Liver (tissue), 3 donors: ENCODE measurements at regions not wholly inside any gene's neighbourhood (a gene's known extent, or its start where the extent isn't known, plus 50 kb on each side); places are given as distances from the start of the nearest gene placed in this dataset.

Experiments
- TAF1 ChIP-seq: conservative IDR thresholded peaks from 2 replicates; pipeline ENCODE4 v1.6.1; 2016; ENCODE audit warnings: antibody characterized with exemption, mild to moderate bottlenecking
- TF ChIP-seq, protein P1 (sequence below): fragments of 150-350 bp; IDR thresholded peaks from 2 replicates; pipeline ENCODE4 v1.5.1; 2017; ENCODE audit warnings: improper control_type of control experiment, low read depth, low read length; ENCODE audit not compliant: missing input control
- TF ChIP-seq, protein P2 (sequence below): IDR thresholded peaks from 2 replicates; pipeline ENCODE4 v1.6.1; 2016; ENCODE audit warnings: antibody characterized with exemption
- donor health status: healthy.
- donor health status: healthy.

DNA sequence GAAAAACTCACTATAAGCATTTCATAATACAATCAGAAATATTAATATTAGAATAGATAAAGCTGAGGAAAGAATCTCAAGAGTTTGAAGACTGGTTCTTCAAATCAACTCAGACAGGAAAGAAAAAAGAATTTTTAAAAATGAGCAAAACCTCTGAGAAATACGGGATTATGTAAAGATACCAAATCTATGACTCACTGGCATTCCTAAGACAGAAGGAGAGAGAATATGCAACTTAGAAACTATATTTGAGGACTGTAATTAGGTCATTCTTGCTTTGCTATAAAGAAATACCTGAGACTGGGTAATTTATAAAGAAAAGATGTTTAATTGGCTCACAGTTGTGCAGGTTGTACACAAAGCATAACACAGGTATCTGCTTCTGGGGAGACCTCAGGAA, 665.1 kb downstream of the RNF144B start:
- TF ChIP-seq, protein P1, sequence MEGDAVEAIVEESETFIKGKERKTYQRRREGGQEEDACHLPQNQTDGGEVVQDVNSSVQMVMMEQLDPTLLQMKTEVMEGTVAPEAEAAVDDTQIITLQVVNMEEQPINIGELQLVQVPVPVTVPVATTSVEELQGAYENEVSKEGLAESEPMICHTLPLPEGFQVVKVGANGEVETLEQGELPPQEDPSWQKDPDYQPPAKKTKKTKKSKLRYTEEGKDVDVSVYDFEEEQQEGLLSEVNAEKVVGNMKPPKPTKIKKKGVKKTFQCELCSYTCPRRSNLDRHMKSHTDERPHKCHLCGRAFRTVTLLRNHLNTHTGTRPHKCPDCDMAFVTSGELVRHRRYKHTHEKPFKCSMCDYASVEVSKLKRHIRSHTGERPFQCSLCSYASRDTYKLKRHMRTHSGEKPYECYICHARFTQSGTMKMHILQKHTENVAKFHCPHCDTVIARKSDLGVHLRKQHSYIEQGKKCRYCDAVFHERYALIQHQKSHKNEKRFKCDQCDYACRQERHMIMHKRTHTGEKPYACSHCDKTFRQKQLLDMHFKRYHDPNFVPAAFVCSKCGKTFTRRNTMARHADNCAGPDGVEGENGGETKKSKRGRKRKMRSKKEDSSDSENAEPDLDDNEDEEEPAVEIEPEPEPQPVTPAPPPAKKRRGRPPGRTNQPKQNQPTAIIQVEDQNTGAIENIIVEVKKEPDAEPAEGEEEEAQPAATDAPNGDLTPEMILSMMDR = no peak
- no peak for TF ChIP-seq TAF1
- TF ChIP-seq, protein P2, sequence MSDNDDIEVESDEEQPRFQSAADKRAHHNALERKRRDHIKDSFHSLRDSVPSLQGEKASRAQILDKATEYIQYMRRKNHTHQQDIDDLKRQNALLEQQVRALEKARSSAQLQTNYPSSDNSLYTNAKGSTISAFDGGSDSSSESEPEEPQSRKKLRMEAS = no peak
